PC-9 (cell line): ENCODE measurements at regions not wholly inside any gene's neighbourhood (a gene's known extent, or its start where the extent isn't known, plus 50 kb on each side); places are given as distances from the start of the nearest gene placed in this dataset.

Experiments used
- CTCF ChIP-seq: fragments of 200-600 bp; sonication (generic); conservative IDR thresholded peaks from 2 replicates; pipeline ENCODE4 v1.6.1; 2017; ENCODE audit warnings: mixed run types, antibody characterized with exemption, mild to moderate bottlenecking, moderate library complexity
- EZH2 ChIP-seq: fragments of 200-600 bp; sonication (generic); IDR thresholded peaks from 2 replicates; pipeline ENCODE4 v1.8.0; 2017; ENCODE audit warnings: antibody characterized with exemption, low read depth

GRCh38 chr3:154044671-154045070 is 76.5 kb upstream of the ARHGEF26 start:
- TF ChIP-seq CTCF (no peak), EZH2 (no peak)
